NCI-H1930 (cell line): ENCODE measurements at regions not wholly inside any gene's neighbourhood (a gene's known extent, or its start where the extent isn't known, plus 50 kb on each side); places are given as distances from the start of the nearest gene placed in this dataset.
A peak's percentile ranks its signal among the peaks of the same experiment; 100 is the strongest.

Experiments
- DNase-seq, 2 experiments: peaks; one replicate each; lab custom pipeline; 2025; lab: John Stamatoyannopoulos, UW

GRCh38 chr4:184575306-184575705 is 73.9 kb downstream of the CASP3 start:
- DNase-seq = no peak

DNA sequence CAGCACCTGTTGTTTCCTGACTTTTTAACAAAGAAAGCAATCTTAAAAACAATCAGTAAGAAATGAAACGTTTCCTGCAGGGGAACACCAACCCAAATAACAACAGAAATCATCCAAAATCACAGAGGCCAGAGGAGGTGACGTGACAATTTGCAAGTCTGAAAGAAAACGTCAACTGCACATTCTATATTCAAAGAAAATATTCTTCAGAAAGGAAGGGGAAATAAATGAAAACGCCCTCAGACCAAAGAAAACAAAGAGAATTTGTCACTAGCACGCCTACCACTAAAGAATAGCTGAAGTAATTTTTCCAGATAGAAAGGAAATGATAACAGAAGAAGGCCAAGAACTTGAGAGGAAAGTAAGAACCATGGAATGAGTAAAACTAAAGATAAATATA is 74.4 kb downstream of the CASP3 start:
- DNase-seq = no peak

DNA sequence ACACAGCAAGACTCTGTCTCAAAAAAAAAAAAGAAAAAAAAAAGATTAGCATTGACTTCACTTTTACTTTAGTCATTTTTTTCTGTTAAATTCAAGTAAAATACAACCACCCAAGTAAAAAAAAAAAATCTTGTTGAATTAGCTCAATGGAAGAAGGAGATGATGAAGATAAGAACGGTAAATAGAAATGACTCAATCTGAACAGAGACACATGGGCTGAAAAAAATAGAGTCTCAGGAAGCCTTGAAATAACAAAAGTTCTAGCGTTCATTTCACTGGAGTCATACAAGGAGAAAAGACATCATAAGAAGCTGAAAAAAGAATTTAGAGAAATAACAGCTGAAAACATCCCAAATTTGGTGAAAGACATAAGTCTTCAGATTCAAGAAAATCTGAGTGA is 75.5 kb downstream of the CASP3 start:
- no peak for DNase-seq

DNA sequence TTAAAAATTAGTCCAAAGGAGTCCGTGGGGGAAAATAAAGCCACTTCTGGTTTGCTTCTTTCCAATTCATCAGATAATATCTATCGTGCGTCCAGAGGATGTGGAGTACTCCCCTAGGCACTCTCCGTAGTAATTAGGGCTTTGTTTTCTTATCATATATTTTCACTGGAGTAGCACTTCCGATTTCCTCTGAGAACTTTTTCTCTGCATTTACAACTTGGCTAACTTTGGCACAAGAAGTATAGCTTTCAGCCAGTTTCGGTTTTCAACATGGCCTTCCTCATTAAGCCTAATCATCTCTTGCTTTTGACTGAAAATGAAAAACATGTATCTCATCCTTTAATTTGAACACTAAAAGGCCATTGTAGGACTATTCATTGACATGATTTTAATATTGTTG is 80.5 kb downstream of the CASP3 start:
- no peak for DNase-seq

DNA sequence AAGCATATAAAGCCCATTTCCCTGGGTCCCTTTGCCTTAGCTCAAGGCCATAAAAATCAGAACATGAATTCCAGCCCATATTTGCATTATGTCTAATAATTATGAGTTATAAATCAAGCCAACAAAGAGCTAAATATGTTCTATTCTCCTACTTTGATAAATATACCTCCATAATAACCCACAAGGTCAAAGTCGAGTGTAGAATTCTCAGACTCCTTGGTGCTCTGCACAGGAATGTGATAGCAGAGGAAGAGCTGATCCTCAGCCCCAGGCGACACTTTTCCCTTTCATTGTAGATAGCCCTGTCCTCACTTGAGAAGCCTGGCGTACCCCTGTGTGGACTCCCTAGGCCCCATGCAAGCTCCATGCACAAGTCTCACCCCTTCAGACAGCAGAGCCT is 85.6 kb downstream of the CASP3 start:
- no peak for DNase-seq

GRCh38 chr4:184558996-184559395 is 84.6 kb upstream of the IRF2 start:
- DNase-seq = no peak

- no peak for DNase-seq
Observed at GRCh38 chr4:184553891-184554290, 79.5 kb upstream of the IRF2 start.

DNA sequence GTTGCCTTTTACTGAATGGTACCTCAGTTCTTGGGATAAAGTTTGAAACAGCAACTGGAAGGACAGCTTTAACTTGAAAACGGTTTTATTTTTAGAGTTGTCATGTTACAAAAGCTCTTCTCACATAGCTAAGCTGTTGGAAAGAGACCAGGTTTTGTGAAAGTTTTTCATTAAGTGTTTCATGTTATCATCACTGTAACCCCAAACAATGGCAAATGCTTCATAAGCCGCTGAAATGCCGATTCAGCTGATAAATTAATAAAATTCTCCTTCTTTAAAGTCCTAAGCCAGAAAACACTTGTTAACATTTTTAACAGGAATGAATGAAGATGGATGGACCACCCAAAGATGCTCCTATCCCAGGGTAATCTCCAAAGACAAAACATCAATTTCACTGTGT is 76.1 kb upstream of the IRF2 start:
- DNase-seq = no peak

GRCh38 chr4:184548648-184549341 is 74.4 kb upstream of the IRF2 start:
- DNase-seq = no peak

- DNase-seq = no peak
Observed at GRCh38 chr4:184548316-184548647, 73.9 kb upstream of the IRF2 start.

DNA sequence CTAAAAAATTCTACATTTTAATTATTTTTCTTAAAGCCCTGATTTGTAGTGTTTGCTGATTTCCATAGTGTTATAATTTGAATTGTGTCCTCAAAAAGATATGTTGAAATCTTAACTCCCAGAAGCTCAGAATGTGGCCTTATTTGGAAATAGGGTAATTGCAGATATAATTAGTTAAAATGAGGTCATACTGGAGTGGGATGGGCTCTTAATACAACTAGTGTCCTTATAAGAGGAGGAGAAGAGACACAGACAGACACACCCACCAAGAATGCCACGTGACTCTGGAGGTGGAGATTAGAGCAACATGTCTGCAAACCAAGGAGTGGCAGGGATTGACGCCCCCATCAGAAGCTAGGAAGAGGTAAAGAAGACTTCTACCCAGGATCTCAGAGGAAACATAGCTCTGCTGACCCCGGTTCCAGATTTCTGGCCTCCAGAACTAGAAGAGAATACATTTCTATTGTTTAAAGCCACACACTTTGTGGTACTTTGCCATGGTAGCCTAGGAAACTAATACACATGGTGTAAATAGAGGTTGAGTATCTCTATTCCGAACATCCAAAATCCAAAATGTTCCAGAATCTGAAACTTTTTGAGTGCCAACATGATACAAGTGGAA is 70.5 kb upstream of the IRF2 start:
- no peak for DNase-seq

- no peak for DNase-seq
Observed at GRCh38 chr4:184541907-184542306, 67.6 kb upstream of the IRF2 start.

- no peak for DNase-seq
Observed at GRCh38 chr4:184540307-184540706, 66.0 kb upstream of the IRF2 start.

DNA sequence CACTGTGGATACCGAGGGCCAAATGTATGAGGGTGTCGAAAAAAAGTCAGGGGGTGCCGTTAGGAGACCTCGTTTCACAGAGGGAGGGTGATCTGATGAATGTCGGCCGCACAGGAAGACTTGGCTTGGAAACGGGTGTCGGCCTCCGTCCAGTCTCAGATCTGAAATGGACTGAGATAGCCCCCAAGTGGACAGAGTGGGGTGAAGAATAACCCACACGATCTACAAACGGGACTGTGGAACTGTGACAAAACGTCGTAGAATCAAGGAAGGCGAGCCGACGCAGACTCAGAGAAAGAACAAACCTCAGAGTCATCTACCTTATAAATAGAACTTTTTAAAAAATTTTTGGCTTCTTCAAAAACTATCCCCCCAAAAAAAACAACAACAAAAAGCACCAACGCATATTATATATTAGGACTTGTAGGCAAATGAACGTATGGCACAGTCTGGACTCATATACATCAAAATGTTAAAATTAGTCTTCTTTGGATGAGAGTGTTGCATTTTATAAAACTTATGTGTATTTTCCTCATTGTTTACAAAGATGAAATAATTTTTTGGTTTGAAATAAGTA is 63.8 kb upstream of the IRF2 start:
- peak; percentile 63 to 83 for DNase-seq

- peak; percentile 87 to 91 for DNase-seq
Observed at GRCh38 chr4:184537269-184538022, 63.1 kb upstream of the IRF2 start.

GRCh38 chr4:184536881-184537248 is 62.5 kb upstream of the IRF2 start:
- DNase-seq = no peak

GRCh38 chr4:184536065-184536880 is 61.9 kb upstream of the IRF2 start:
- DNase-seq = no peak

GRCh38 chr4:184534511-184535391 is 60.4 kb upstream of the IRF2 start:
- no peak for DNase-seq

- DNase-seq = no peak
Observed at GRCh38 chr4:184533908-184534307, 59.6 kb upstream of the IRF2 start.

GRCh38 chr4:184531008-184531407 is 56.7 kb upstream of the IRF2 start:
- DNase-seq = no peak

DNA sequence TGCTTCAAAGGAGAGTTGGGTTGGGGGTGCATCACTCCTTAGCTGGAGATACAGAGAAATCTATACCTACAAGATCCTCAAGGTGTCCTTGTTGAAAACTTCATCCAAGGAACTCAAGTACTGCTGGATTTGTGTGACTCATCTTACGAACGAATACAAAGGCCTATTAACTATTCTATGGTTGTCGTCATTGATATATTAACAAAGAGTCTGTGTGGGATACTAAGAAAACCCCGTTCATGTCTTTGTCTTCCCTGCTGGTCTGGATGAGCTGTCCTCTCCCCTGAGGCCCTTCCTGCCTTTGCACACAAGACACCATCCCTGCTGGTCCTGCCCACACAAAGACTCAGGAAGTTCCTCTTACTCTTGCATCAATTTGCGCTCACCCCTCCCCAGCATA is 54.9 kb upstream of the IRF2 start:
- no peak for DNase-seq
